ENCODE measurements at regions not wholly inside any gene's neighbourhood (a gene's known extent, or its start where the extent isn't known, plus 50 kb on each side); places are given as distances from the start of the nearest gene placed in this dataset.

DNA sequence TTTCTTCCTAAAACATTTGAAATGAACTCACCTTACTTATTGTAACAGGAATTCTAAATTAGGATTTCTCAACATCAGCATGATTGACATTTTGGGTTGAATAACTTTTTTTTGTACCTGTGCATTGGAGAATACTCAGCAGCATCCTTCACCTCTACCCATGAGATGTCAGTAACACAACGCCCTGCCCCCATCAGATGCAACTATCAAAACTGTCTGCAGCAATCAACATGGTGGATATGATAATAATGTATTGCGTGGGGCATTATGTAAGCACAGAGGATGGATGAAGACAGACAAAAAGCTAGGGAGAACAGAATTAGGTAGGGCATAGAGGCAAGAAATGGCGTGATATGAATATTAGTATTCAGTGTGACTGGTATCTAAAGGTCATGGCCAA is 94.1 kb downstream of the PLK2 start:
- TF ChIP-seq, protein P1, sequence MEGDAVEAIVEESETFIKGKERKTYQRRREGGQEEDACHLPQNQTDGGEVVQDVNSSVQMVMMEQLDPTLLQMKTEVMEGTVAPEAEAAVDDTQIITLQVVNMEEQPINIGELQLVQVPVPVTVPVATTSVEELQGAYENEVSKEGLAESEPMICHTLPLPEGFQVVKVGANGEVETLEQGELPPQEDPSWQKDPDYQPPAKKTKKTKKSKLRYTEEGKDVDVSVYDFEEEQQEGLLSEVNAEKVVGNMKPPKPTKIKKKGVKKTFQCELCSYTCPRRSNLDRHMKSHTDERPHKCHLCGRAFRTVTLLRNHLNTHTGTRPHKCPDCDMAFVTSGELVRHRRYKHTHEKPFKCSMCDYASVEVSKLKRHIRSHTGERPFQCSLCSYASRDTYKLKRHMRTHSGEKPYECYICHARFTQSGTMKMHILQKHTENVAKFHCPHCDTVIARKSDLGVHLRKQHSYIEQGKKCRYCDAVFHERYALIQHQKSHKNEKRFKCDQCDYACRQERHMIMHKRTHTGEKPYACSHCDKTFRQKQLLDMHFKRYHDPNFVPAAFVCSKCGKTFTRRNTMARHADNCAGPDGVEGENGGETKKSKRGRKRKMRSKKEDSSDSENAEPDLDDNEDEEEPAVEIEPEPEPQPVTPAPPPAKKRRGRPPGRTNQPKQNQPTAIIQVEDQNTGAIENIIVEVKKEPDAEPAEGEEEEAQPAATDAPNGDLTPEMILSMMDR (IDR thresholded peaks at IDR 0.05) = no peak
- no peak for TF ChIP-seq POLR2A (IDR thresholded peaks at IDR 0.05)

All from breast epithelium (tissue), 3 donors.